Hepatocyte (in vitro differentiated cells): ENCODE measurements at regions not wholly inside any gene's neighbourhood (a gene's known extent, or its start where the extent isn't known, plus 50 kb on each side); places are given as distances from the start of the nearest gene placed in this dataset.

Experiments used
- EZH2 ChIP-seq: fragments of 200-600 bp; sonication (generic); IDR thresholded peaks from 2 replicates; pipeline ENCODE4 v1.6.1; 2016; ENCODE audit warnings: antibody characterized with exemption, mild to moderate bottlenecking, borderline replicate concordance
- TF ChIP-seq, protein P1 (sequence below): fragments of 200-600 bp; sonication (generic); IDR thresholded peaks from 2 replicates; pipeline ENCODE4 v1.5.1; 2016; ENCODE audit warnings: antibody characterized with exemption, mild to moderate bottlenecking; ENCODE audit not compliant: poor library complexity

DNA sequence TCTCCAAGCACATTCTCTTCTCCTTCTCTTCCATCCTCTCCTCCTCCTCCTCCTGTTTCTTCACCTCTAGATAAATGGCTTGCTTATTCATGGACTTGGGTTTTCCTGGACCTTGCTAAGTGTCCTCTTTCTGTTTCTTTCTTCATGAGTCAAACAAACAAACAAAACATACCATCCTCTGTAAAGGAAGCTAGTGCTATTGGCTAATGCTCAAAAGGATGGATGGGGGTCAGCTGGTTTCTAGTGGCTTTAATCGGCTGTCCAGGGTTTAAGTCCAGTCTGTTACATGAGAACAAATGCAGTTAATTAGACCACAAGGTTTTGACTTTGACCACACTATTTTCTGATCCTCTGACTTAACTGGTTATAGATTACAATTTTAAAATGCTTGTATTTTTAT lies 83.8 kb upstream of the TSPAN2 start:
- TF ChIP-seq, protein P1, sequence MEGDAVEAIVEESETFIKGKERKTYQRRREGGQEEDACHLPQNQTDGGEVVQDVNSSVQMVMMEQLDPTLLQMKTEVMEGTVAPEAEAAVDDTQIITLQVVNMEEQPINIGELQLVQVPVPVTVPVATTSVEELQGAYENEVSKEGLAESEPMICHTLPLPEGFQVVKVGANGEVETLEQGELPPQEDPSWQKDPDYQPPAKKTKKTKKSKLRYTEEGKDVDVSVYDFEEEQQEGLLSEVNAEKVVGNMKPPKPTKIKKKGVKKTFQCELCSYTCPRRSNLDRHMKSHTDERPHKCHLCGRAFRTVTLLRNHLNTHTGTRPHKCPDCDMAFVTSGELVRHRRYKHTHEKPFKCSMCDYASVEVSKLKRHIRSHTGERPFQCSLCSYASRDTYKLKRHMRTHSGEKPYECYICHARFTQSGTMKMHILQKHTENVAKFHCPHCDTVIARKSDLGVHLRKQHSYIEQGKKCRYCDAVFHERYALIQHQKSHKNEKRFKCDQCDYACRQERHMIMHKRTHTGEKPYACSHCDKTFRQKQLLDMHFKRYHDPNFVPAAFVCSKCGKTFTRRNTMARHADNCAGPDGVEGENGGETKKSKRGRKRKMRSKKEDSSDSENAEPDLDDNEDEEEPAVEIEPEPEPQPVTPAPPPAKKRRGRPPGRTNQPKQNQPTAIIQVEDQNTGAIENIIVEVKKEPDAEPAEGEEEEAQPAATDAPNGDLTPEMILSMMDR: no peak
- no peak for TF ChIP-seq EZH2
